C4-2B (cell line): ENCODE measurements at regions not wholly inside any gene's neighbourhood (a gene's known extent, or its start where the extent isn't known, plus 50 kb on each side); places are given as distances from the start of the nearest gene placed in this dataset.

ENCODE experiments used
- H3K27ac ChIP-seq: fragments of 450-650 bp; 2 replicates; pipeline ENCODE4 v1.5.1; 2017
- ZFX ChIP-seq: fragments of 450-650 bp; IDR thresholded peaks from 2 replicates; pipeline ENCODE4 v1.6.1; 2017
- TF ChIP-seq, protein P1 (sequence below): fragments of 450-650 bp; conservative IDR thresholded peaks from 2 replicates; pipeline ENCODE4 v1.5.1; 2017; ENCODE audit warnings: mild to moderate bottlenecking

GRCh38 chr2:45178854-45179253 is 169.6 kb upstream of the SIX2 start:
- no peak overlapping the region for H3K27ac ChIP-seq
- TF ChIP-seq, protein P1, sequence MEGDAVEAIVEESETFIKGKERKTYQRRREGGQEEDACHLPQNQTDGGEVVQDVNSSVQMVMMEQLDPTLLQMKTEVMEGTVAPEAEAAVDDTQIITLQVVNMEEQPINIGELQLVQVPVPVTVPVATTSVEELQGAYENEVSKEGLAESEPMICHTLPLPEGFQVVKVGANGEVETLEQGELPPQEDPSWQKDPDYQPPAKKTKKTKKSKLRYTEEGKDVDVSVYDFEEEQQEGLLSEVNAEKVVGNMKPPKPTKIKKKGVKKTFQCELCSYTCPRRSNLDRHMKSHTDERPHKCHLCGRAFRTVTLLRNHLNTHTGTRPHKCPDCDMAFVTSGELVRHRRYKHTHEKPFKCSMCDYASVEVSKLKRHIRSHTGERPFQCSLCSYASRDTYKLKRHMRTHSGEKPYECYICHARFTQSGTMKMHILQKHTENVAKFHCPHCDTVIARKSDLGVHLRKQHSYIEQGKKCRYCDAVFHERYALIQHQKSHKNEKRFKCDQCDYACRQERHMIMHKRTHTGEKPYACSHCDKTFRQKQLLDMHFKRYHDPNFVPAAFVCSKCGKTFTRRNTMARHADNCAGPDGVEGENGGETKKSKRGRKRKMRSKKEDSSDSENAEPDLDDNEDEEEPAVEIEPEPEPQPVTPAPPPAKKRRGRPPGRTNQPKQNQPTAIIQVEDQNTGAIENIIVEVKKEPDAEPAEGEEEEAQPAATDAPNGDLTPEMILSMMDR: no peak
- TF ChIP-seq ZFX: no peak

DNA sequence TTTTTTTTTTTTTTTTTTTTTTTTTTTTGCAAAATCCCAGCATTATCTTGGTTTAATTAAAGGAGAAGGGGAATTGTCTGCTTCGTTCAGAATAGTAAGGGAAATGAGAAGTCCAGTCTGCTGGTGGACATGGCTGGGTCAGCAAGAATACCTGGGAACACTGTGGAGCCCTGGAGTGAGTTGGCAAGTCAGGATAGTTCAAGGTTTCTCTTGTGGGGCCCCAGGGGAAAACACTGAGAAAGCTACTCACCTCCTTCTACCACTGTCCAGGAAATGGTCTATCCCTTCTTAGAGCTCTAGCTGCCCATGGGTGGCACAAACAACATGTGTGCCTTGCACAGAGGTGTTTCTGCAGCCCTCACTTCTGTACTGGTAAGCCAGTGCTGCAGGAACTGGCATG is 169.1 kb upstream of the SIX2 start:
- H3K27ac ChIP-seq: no peak overlapping the region
- no peak for TF ChIP-seq ZFX
- TF ChIP-seq, protein P1: no peak

DNA sequence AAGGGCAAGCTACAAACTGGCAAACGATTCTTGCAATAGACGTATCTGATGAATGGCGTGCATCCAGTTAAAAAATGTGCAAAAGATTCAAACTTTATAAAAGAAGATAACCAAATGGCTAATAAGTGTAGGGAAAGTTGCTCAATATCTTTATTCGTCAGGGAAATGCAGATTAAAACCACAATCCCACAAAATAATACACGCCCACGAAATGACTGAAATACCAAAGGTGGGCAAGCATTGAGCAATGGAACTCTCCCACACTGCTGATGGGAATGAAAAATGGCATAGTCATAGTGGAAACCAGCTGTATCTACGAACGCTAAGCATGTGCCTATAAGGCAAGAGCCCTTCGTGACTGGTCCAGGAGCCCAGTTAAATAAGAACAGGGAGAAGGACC is 168.6 kb upstream of the SIX2 start:
- no peak overlapping the region for H3K27ac ChIP-seq
- TF ChIP-seq, protein P1: no peak
- no peak for TF ChIP-seq ZFX

- TF ChIP-seq ZFX: no peak
- TF ChIP-seq, protein P1: no peak
- no peak overlapping the region for H3K27ac ChIP-seq
Measured at GRCh38 chr2:45176390-45176789, 167.1 kb upstream of the SIX2 start.

GRCh38 chr2:45173513-45173912 is 164.3 kb upstream of the SIX2 start:
- TF ChIP-seq ZFX: no peak
- TF ChIP-seq, protein P1: no peak
- H3K27ac ChIP-seq: no peak overlapping the region

DNA sequence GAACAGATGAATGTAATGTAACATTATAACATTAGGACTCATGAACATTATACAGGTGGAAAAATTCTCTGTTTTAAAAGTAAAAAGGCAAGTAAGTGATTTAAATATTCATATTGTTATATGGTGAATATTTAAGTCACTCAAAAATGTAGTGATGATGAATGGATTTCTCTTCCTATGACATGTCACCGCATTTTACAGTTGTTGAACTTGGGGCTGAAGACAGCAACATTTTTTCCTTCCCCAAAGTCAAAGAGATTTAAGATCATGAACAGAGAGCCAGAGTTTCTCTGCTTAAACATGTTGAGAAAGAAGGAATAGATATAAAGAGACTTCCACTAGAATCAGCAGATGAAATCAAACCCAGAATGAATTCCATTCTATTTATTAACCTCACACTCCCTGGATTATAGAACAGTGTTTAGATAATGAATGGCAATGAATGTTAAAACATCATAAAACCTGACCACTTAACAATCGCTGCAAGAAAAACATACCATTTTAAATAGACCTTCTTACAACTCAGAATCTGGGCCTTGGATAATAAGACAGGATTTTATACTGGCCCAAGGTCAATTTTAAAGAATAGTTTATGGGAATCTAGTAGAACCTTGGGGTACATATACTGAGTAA is 163.6 kb upstream of the SIX2 start:
- TF ChIP-seq ZFX: no peak
- TF ChIP-seq, protein P1: no peak
- H3K27ac ChIP-seq: no peak overlapping the region

- TF ChIP-seq ZFX: no peak
- TF ChIP-seq, protein P1: no peak
- no peak overlapping the region for H3K27ac ChIP-seq
Measured at GRCh38 chr2:45172142-45172541, 162.9 kb upstream of the SIX2 start.
